ENCODE measurements at regions not wholly inside any gene's neighbourhood (a gene's known extent, or its start where the extent isn't known, plus 50 kb on each side); places are given as distances from the start of the nearest gene placed in this dataset.

GRCh38 chr2:21411741-21412140 is 288.0 kb downstream of the TDRD15 start:
- Histone ChIP-seq H3K4me1 (no peaks in the 10 kb centered on the region), H3K27ac (no peak overlapping the region), H3K27me3 (no peaks in the 10 kb centered on the region), H3K4me3 (no peak overlapping the region), H3K9me3 (no peaks in the 10 kb centered on the region), H3K36me3 (ENCODE audit: low read depth, missing control alignments) (no peaks in the 10 kb centered on the region)
- TF ChIP-seq, protein P1, sequence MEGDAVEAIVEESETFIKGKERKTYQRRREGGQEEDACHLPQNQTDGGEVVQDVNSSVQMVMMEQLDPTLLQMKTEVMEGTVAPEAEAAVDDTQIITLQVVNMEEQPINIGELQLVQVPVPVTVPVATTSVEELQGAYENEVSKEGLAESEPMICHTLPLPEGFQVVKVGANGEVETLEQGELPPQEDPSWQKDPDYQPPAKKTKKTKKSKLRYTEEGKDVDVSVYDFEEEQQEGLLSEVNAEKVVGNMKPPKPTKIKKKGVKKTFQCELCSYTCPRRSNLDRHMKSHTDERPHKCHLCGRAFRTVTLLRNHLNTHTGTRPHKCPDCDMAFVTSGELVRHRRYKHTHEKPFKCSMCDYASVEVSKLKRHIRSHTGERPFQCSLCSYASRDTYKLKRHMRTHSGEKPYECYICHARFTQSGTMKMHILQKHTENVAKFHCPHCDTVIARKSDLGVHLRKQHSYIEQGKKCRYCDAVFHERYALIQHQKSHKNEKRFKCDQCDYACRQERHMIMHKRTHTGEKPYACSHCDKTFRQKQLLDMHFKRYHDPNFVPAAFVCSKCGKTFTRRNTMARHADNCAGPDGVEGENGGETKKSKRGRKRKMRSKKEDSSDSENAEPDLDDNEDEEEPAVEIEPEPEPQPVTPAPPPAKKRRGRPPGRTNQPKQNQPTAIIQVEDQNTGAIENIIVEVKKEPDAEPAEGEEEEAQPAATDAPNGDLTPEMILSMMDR (IDR thresholded peaks at IDR 0.05) = no peak
- no peak for TF ChIP-seq POLR2A (IDR thresholded peaks at IDR 0.05)
- 72 to 73% methylated on average over 5 of the region's 5 CpGs for WGBS, 2 donors
- intact Hi-C loops (cut with DNase I; ENCODE audit: low total_unique reads) = no loop called here
- no peak for DNase-seq

DNA sequence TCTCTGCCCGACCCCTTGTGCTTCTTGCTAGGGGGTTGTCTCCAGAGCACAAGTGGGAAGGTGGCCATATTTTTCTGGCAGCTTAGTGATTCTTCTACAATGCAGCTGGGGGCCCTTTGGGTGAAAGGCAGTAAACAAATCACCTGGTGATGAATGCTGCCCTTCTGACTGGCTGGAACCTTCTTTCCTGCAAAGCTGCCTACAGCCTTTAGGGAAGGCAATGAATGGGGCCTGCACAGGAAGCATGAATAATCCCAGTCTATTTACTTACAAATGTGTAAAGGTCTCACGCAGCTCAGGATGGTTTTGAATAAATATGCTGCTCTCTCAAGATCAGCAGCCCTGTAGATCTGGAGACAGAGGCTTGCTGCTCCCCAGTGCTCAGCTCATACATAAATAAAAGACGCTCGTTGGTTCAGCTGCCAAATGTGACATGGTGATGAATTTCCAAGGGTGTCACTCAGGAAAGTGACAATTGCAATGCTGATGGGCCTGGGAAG is 289.2 kb downstream of the TDRD15 start:
- WGBS, 2 donors = 90% methylated on average over 4 of the region's 4 CpGs
- no peak overlapping the region for H3K4me3 ChIP-seq
- H3K27ac ChIP-seq = no peak overlapping the region
- no peak for DNase-seq
- TF ChIP-seq, protein P1 (IDR thresholded peaks at IDR 0.05) = no peak
- TF ChIP-seq POLR2A (IDR thresholded peaks at IDR 0.05) = no peak
- H3K36me3 ChIP-seq (ENCODE audit: low read depth, missing control alignments) = no peaks in the 10 kb centered on the region
- no peaks in the 10 kb centered on the region for H3K27me3 ChIP-seq
- intact Hi-C loops (cut with DNase I; ENCODE audit: low total_unique reads) = no loop called here
- no peaks in the 10 kb centered on the region for H3K9me3 ChIP-seq
- H3K4me1 ChIP-seq = no peaks in the 10 kb centered on the region

GRCh38 chr2:21415234-21415633 is 291.5 kb downstream of the TDRD15 start:
- Histone ChIP-seq H3K4me1 (no peaks in the 10 kb centered on the region), H3K4me3 (no peak overlapping the region), H3K27me3 (no peaks in the 10 kb centered on the region), H3K9me3 (no peaks in the 10 kb centered on the region), H3K36me3 (ENCODE audit: low read depth, missing control alignments) (no peaks in the 10 kb centered on the region), H3K27ac (no peak overlapping the region)
- 79 to 81% methylated on average over 3 of the region's 3 CpGs for WGBS, 2 donors
- intact Hi-C loops (cut with DNase I; ENCODE audit: low total_unique reads) = no loop called here
- DNase-seq = no peak
- TF ChIP-seq, protein P1 (IDR thresholded peaks at IDR 0.05) = no peak
- no peak for TF ChIP-seq POLR2A (IDR thresholded peaks at IDR 0.05)

- DNase-seq = no peak
- Histone ChIP-seq H3K27ac (no peak overlapping the region), H3K9me3 (no peaks in the 10 kb centered on the region), H3K4me3 (no peak overlapping the region), H3K27me3 (no peaks in the 10 kb centered on the region), H3K36me3 (ENCODE audit: low read depth, missing control alignments) (no peaks in the 10 kb centered on the region), H3K4me1 (no peaks in the 10 kb centered on the region)
- intact Hi-C loops (cut with DNase I; ENCODE audit: low total_unique reads) = no loop called here
- no peak for TF ChIP-seq POLR2A (IDR thresholded peaks at IDR 0.05)
- TF ChIP-seq, protein P1 (IDR thresholded peaks at IDR 0.05) = no peak
These were observed 292.5 kb downstream of the TDRD15 start for GRCh38 chr2:21416226-21416625.

- intact Hi-C loops (cut with DNase I; ENCODE audit: low total_unique reads) = no loop called here
- TF ChIP-seq, protein P1 (IDR thresholded peaks at IDR 0.05) = no peak
- no peak for TF ChIP-seq POLR2A (IDR thresholded peaks at IDR 0.05)
- WGBS, 2 donors = 80 to 83% methylated on average over 4 of the region's 4 CpGs
These were observed 294.7 kb downstream of the TDRD15 start for GRCh38 chr2:21418456-21418855.

More at GRCh38 chr2:21418456-21418855, 294.7 kb downstream of the TDRD15 start:
- H3K36me3 ChIP-seq (ENCODE audit: low read depth, missing control alignments) = no peaks in the 10 kb centered on the region
- H3K4me1 ChIP-seq = no peaks in the 10 kb centered on the region
- DNase-seq = no peak
- no peak overlapping the region for H3K4me3 ChIP-seq
- no peaks in the 10 kb centered on the region for H3K9me3 ChIP-seq
- H3K27me3 ChIP-seq = no peaks in the 10 kb centered on the region
- H3K27ac ChIP-seq = no peak overlapping the region

Measured in testis (tissue), 2 donors.